HL-60 (cell line): ENCODE measurements at regions not wholly inside any gene's neighbourhood (a gene's known extent, or its start where the extent isn't known, plus 50 kb on each side); places are given as distances from the start of the nearest gene placed in this dataset.

ENCODE experiments used
- POLR2AphosphoS5 ChIP-seq: IDR thresholded peaks from 2 replicates; pipeline ENCODE4 v1.6.1; 2012; ENCODE audit warnings: low read depth
- TF ChIP-seq, protein P1 (sequence below): IDR thresholded peaks from one replicate; pipeline ENCODE4 v1.5.1; 2011; ENCODE audit warnings: low read length, control low read depth, inconsistent platforms; ENCODE audit not compliant: insufficient read depth
- TF ChIP-seq, protein P2 (sequence below): IDR thresholded peaks from 2 replicates; pipeline ENCODE4 v1.6.1; 2012; ENCODE audit warnings: low read depth; ENCODE audit not compliant: insufficient replicate concordance

DNA sequence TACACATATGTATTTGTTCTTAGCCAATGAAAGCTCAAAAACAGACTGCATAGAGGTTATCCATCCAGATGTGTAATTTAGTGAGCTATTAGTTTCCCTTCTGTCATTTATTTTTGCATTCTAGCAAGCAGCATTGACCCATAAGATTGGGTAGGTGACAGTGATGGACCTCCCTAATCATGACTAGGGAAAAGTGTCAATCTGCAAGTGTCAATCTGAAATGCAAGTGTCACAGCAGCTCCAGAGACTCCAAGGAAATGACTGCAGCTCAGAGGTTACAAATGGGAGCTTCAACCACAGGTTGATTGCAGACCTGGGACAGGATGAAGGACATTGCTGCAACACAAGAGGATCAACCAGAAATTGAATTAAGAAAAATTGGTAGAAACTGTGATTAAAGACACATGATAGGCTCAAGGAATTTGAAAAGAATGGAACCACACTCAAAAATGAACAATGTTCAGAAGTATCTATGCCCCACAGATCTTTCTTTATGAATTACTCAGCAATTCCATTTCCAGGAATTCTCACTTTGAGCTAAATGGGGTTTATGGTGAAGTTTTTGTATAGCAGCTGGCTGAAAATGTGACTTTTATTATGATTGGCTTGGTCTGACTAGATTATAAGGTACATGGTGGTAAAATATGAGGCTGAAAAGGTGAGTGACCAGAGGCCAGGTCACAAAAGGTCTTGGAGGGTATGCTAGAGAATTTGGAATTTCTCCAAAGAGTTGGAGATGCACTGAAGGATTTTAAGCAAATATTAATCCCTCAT lies 59.6 kb upstream of the HTR4 start:
- TF ChIP-seq, protein P1, sequence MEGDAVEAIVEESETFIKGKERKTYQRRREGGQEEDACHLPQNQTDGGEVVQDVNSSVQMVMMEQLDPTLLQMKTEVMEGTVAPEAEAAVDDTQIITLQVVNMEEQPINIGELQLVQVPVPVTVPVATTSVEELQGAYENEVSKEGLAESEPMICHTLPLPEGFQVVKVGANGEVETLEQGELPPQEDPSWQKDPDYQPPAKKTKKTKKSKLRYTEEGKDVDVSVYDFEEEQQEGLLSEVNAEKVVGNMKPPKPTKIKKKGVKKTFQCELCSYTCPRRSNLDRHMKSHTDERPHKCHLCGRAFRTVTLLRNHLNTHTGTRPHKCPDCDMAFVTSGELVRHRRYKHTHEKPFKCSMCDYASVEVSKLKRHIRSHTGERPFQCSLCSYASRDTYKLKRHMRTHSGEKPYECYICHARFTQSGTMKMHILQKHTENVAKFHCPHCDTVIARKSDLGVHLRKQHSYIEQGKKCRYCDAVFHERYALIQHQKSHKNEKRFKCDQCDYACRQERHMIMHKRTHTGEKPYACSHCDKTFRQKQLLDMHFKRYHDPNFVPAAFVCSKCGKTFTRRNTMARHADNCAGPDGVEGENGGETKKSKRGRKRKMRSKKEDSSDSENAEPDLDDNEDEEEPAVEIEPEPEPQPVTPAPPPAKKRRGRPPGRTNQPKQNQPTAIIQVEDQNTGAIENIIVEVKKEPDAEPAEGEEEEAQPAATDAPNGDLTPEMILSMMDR, result no peak
- TF ChIP-seq, protein P2, sequence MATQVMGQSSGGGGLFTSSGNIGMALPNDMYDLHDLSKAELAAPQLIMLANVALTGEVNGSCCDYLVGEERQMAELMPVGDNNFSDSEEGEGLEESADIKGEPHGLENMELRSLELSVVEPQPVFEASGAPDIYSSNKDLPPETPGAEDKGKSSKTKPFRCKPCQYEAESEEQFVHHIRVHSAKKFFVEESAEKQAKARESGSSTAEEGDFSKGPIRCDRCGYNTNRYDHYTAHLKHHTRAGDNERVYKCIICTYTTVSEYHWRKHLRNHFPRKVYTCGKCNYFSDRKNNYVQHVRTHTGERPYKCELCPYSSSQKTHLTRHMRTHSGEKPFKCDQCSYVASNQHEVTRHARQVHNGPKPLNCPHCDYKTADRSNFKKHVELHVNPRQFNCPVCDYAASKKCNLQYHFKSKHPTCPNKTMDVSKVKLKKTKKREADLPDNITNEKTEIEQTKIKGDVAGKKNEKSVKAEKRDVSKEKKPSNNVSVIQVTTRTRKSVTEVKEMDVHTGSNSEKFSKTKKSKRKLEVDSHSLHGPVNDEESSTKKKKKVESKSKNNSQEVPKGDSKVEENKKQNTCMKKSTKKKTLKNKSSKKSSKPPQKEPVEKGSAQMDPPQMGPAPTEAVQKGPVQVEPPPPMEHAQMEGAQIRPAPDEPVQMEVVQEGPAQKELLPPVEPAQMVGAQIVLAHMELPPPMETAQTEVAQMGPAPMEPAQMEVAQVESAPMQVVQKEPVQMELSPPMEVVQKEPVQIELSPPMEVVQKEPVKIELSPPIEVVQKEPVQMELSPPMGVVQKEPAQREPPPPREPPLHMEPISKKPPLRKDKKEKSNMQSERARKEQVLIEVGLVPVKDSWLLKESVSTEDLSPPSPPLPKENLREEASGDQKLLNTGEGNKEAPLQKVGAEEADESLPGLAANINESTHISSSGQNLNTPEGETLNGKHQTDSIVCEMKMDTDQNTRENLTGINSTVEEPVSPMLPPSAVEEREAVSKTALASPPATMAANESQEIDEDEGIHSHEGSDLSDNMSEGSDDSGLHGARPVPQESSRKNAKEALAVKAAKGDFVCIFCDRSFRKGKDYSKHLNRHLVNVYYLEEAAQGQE, result no peak
- no peak for TF ChIP-seq POLR2AphosphoS5
